Suprapubic skin (tissue), 4 donors: ENCODE measurements at regions not wholly inside any gene's neighbourhood (a gene's known extent, or its start where the extent isn't known, plus 50 kb on each side); places are given as distances from the start of the nearest gene placed in this dataset.

Experiments
- DNase-seq, 2 donors: peaks; one replicate each; pipeline ENCODE4 v3.0.0-alpha.2; 2019; ENCODE audit warnings: low spot score in 2 of 2
- H3K27ac ChIP-seq: fragments of 200-600 bp; sonication (generic); one replicate; pipeline ENCODE4 v1.5.1; 2019
- H3K27me3 ChIP-seq: fragments of 200-600 bp; sonication (generic); one replicate; pipeline ENCODE4 v1.5.1; 2019
- H3K36me3 ChIP-seq: fragments of 200-600 bp; sonication (generic); one replicate; pipeline ENCODE4 v1.5.1; 2019
- H3K4me1 ChIP-seq: fragments of 200-600 bp; sonication (generic); one replicate; pipeline ENCODE4 v1.5.1; 2019
- H3K4me3 ChIP-seq: fragments of 200-600 bp; sonication (generic); one replicate; pipeline ENCODE4 v1.5.1; 2019; ENCODE audit warnings: mild to moderate bottlenecking
- H3K9me3 ChIP-seq: fragments of 200-600 bp; sonication (generic); one replicate; pipeline ENCODE4 v1.5.1; 2019
- EP300 ChIP-seq: sonication (generic); formaldehyde crosslinking; IDR thresholded peaks from one replicate; pipeline ENCODE4 v1.6.1; 2017; ENCODE audit warnings: antibody characterized with exemption
- POLR2A ChIP-seq, 2 donors: fragments of 450-650 bp; IDR thresholded peaks; one replicate each; pipeline ENCODE4 v1.6.1; 2017; ENCODE audit warnings: antibody characterized with exemption in 2 of 2, mild to moderate bottlenecking in 2 of 2, moderate library complexity in 2 of 2
- POLR2AphosphoS5 ChIP-seq, 3 donors: sonication (generic); formaldehyde crosslinking; IDR thresholded peaks; one replicate each; pipeline ENCODE4 v1.6.1; 2017; ENCODE audit warnings: antibody characterized with exemption in 3 of 3
- WGBS: methylation state at CpG from one replicate; pipeline ENCODE4 v1.1.5; 2018; 5-methylcytosine and 5-hydroxymethylcytosine counted together
- TF ChIP-seq, protein P1 (sequence below), 2 donors: fragments of 200-600 bp in 1 of 2; fragments of 450-650 bp in 1 of 2; sonication (generic) in 1 of 2; IDR thresholded peaks; one replicate each; pipeline ENCODE4 v1.5.1; 2016 to 2019; ENCODE audit warnings: antibody characterized with exemption in 2 of 2, mild to moderate bottlenecking in 1 of 2, moderate library complexity in 1 of 2

GRCh38 chr9:73841018-73841417 is 656.1 kb upstream of the RORB start:
- 67% methylated on average over 4 of the region's 4 CpGs for WGBS
- Histone ChIP-seq H3K4me3 (no peak overlapping the region), H3K4me1 (no peaks in the 10 kb centered on the region), H3K27ac (no peak overlapping the region), H3K9me3 (no peaks in the 10 kb centered on the region), H3K36me3 (no peaks in the 10 kb centered on the region), H3K27me3 (no peaks in the 10 kb centered on the region)
- DNase-seq, result no peak
- TF ChIP-seq POLR2AphosphoS5 (IDR thresholded peaks at IDR 0.05), result no peak

GRCh38 chr9:73844135-73844534 is 653.0 kb upstream of the RORB start:
- Histone ChIP-seq H3K27me3 (no peaks in the 10 kb centered on the region), H3K36me3 (no peaks in the 10 kb centered on the region), H3K27ac (no peak overlapping the region), H3K4me3 (no peak overlapping the region), H3K4me1 (no peaks in the 10 kb centered on the region), H3K9me3 (no peaks in the 10 kb centered on the region)
- TF ChIP-seq POLR2AphosphoS5 (IDR thresholded peaks at IDR 0.05) (no peak), POLR2A (IDR thresholded peaks at IDR 0.05) (no peak), EP300 (no peak)
- TF ChIP-seq, protein P1, sequence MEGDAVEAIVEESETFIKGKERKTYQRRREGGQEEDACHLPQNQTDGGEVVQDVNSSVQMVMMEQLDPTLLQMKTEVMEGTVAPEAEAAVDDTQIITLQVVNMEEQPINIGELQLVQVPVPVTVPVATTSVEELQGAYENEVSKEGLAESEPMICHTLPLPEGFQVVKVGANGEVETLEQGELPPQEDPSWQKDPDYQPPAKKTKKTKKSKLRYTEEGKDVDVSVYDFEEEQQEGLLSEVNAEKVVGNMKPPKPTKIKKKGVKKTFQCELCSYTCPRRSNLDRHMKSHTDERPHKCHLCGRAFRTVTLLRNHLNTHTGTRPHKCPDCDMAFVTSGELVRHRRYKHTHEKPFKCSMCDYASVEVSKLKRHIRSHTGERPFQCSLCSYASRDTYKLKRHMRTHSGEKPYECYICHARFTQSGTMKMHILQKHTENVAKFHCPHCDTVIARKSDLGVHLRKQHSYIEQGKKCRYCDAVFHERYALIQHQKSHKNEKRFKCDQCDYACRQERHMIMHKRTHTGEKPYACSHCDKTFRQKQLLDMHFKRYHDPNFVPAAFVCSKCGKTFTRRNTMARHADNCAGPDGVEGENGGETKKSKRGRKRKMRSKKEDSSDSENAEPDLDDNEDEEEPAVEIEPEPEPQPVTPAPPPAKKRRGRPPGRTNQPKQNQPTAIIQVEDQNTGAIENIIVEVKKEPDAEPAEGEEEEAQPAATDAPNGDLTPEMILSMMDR (IDR thresholded peaks at IDR 0.05), result no peak
- no peak for DNase-seq
- WGBS, result 83% methylated on average over 4 of the region's 4 CpGs

- Histone ChIP-seq H3K9me3 (no peaks in the 10 kb centered on the region), H3K27me3 (no peaks in the 10 kb centered on the region), H3K4me3 (no peak overlapping the region), H3K4me1 (no peaks in the 10 kb centered on the region), H3K27ac (no peak overlapping the region), H3K36me3 (no peaks in the 10 kb centered on the region)
- no peak for DNase-seq
- WGBS, result 90% methylated on average over 2 of the region's 2 CpGs
- TF ChIP-seq POLR2A (IDR thresholded peaks at IDR 0.05) (no peak), EP300 (no peak)
- TF ChIP-seq, protein P1 (IDR thresholded peaks at IDR 0.05), result no peak
Measured at GRCh38 chr9:73845539-73845938, 651.6 kb upstream of the RORB start.

DNA sequence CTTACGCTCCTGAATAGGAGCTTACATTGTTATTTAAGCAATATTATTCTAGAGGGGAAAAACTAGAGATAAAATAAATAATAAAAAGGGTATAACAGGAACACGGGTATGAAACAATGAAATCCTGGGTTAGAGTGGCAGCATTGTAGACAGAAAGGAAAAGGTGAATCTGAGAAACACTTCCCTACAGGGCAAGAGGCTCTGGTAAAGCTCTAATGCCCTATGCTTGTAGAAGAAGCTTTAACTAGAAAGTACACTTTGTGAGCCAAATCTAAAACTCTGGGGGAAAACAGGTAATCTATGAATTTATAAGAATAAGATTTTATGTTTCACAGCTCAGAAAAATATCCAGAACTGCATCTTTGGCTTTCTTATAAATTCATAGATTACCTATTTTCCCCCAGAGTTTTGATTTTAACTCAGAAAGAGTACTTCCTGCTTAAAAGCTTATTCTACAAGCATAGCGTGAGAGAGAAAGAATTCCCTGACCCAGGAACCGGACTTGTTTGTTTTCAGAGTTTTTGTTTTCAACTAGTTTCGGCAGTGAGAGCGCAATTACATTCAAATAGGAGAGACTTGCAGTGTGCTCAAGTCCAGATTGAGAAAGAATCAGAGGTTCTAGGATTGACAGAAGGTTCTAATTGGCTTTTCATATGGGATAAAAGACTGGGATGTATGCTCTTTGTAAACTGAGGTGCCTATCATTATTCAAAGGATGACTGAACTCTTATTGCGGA is 651.0 kb upstream of the RORB start:
- 75% methylated on average over 7 of the region's 7 CpGs for WGBS
- no peaks in the 10 kb centered on the region for H3K27me3 ChIP-seq

DNA sequence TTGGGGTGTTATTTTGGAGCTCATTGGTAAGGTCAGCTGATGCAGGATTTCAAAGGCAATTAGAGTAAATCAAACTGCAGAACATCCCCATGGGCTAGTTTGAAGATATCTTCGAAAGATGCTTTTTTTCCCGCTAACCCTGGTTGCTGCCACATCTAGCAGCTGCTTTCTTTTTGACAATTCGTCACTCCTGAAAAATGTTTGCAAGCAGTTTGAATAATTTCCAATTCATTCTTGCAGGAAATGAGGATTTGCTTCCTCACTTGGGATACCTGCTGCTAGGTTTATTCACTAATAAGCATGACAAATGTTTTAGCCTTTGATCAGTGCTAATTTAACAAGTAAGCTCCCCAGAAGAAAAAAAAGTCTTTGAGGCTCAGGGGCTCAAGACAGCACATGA is 649.6 kb upstream of the RORB start:
- no peak for TF ChIP-seq POLR2AphosphoS5 (IDR thresholded peaks at IDR 0.05)
- no peak for TF ChIP-seq EP300
- TF ChIP-seq POLR2A (IDR thresholded peaks at IDR 0.05), result no peak
- TF ChIP-seq, protein P1 (IDR thresholded peaks at IDR 0.05), result no peak
- H3K27me3 ChIP-seq, result no peaks in the 10 kb centered on the region
- H3K36me3 ChIP-seq, result no peaks in the 10 kb centered on the region
- H3K9me3 ChIP-seq, result no peaks in the 10 kb centered on the region
- no peak for DNase-seq
- H3K4me3 ChIP-seq, result no peak overlapping the region
- no peaks in the 10 kb centered on the region for H3K4me1 ChIP-seq
- no peak overlapping the region for H3K27ac ChIP-seq
- WGBS, result 37% methylated on average over 3 of the region's 3 CpGs

More for the DNA sequence above, 651.0 kb upstream of the RORB start:
- Histone ChIP-seq H3K4me1 (no peaks in the 10 kb centered on the region), H3K4me3 (no peak overlapping the region), H3K9me3 (no peaks in the 10 kb centered on the region), H3K27ac (no peak overlapping the region), H3K36me3 (no peaks in the 10 kb centered on the region)
- DNase-seq, result no peak
- no peak for TF ChIP-seq EP300
- TF ChIP-seq, protein P1 (IDR thresholded peaks at IDR 0.05), result no peak
- TF ChIP-seq POLR2A (IDR thresholded peaks at IDR 0.05), result no peak
- no peak for TF ChIP-seq POLR2AphosphoS5 (IDR thresholded peaks at IDR 0.05)

DNA sequence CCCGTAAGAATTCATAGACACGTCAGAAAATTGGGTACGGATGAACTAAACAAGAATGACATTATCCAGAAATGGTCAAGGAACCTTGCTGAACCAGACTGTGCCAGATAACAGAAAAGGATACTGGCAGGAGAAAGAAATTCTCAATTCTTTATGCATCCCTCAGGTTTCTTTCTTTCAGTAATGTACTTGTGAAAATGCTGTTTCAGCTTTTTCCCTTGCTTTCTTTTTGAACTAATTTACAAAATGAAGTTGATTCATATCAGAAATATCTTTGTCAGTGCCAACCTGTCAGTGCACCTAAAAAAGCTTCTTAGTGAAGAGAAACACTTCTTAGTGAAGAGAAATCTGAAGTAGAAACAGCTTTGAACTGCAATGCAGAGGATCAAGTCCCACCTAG is 643.6 kb upstream of the RORB start:
- H3K27ac ChIP-seq, result no peak overlapping the region
- no peaks in the 10 kb centered on the region for H3K27me3 ChIP-seq
- 60% methylated on average over 3 of the region's 3 CpGs for WGBS

More for the DNA sequence above, 643.6 kb upstream of the RORB start:
- no peak for TF ChIP-seq POLR2AphosphoS5 (IDR thresholded peaks at IDR 0.05)
- TF ChIP-seq POLR2A (IDR thresholded peaks at IDR 0.05), result no peak
- TF ChIP-seq, protein P1 (IDR thresholded peaks at IDR 0.05), result no peak
- TF ChIP-seq EP300, result no peak
- no peaks in the 10 kb centered on the region for H3K9me3 ChIP-seq
- no peak for DNase-seq
- no peaks in the 10 kb centered on the region for H3K4me1 ChIP-seq
- H3K4me3 ChIP-seq, result no peak overlapping the region
- no peaks in the 10 kb centered on the region for H3K36me3 ChIP-seq
